Neural cell (in vitro differentiated cells): ENCODE measurements at regions not wholly inside any gene's neighbourhood (a gene's known extent, or its start where the extent isn't known, plus 50 kb on each side); places are given as distances from the start of the nearest gene placed in this dataset.

ENCODE experiments used
- H2AFZ ChIP-seq: fragments of 200-600, 300-800 bp; sonication (generic), shearing (Covaris generic); 2 replicates; pipeline ENCODE4 v1.6.0; 2014; ENCODE audit warnings: low read depth, mild to moderate bottlenecking, antibody characterized with exemption, low read length, moderate library complexity
- H3F3A ChIP-seq: fragments of 200-600 bp; shearing (Covaris generic); 2 replicates; pipeline ENCODE4 v1.6.1; 2016; ENCODE audit warnings: mild to moderate bottlenecking, moderate library complexity, mixed read lengths, antibody characterized with exemption, low read length; ENCODE audit not compliant: insufficient read depth, poor library complexity, severe bottlenecking
- H3K27ac ChIP-seq: fragments of 200-600, 300-800 bp; sonication (generic), shearing (Covaris generic); 2 replicates; pipeline ENCODE4 v1.5.1; 2014; ENCODE audit warnings: mild to moderate bottlenecking, low read length, moderate library complexity
- H3K27me3 ChIP-seq: fragments of 300-800, 200-600 bp; sonication (generic), shearing (Covaris generic); 2 replicates; pipeline ENCODE4 v1.6.0; 2014; ENCODE audit warnings: mild to moderate bottlenecking, low read depth, low read length, moderate library complexity; ENCODE audit not compliant: insufficient read depth
- H3K36me3 ChIP-seq: fragments of 300-800, 200-600 bp; sonication (generic), shearing (Covaris generic); 2 replicates; pipeline ENCODE4 v1.5.1; 2014; ENCODE audit warnings: mild to moderate bottlenecking, antibody characterized with exemption, low read length, moderate library complexity; ENCODE audit not compliant: insufficient read depth
- H3K4me2 ChIP-seq: fragments of 300-800, 200-600 bp; sonication (generic), shearing (Covaris generic); 2 replicates; pipeline ENCODE4 v1.6.0; 2014; ENCODE audit warnings: mild to moderate bottlenecking, low read length
- H3K4me3 ChIP-seq: fragments of 300-800, 200-600 bp; sonication (generic), shearing (Covaris generic); 2 replicates; pipeline ENCODE4 v1.5.1; 2014; ENCODE audit warnings: mild to moderate bottlenecking, low read length, moderate library complexity
- H3K79me2 ChIP-seq: fragments of 200-600 bp; shearing (Covaris generic); replicated peaks from 2 replicates; pipeline ENCODE4 v1.6.0; 2014; ENCODE audit warnings: mild to moderate bottlenecking, low read length, moderate library complexity; ENCODE audit not compliant: insufficient read depth
- H3K9ac ChIP-seq: fragments of 300-800, 200-600 bp; sonication (generic), shearing (Covaris generic); 2 replicates; pipeline ENCODE4 v1.6.1; 2016; ENCODE audit warnings: mild to moderate bottlenecking, low read length, mixed read lengths
- H3K9me2 ChIP-seq: fragments of 200-600 bp; shearing (Covaris generic); 2 replicates; pipeline ENCODE4 v1.6.1; 2016; ENCODE audit warnings: mild to moderate bottlenecking, low read length, mixed read lengths; ENCODE audit not compliant: insufficient read depth
- H3K9me3 ChIP-seq: fragments of 200-600, 300-800 bp; sonication (generic), shearing (Covaris generic); 2 replicates; pipeline ENCODE4 v1.6.1; 2016; ENCODE audit warnings: mild to moderate bottlenecking, mixed run types, low read length, moderate library complexity, mixed read lengths
- H4K20me1 ChIP-seq: fragments of 200-600 bp; shearing (Covaris generic); 2 replicates; pipeline ENCODE4 v1.6.1; 2016; ENCODE audit warnings: mild to moderate bottlenecking, mixed run types; ENCODE audit not compliant: insufficient read depth
- EP300 ChIP-seq: fragments of 450-650 bp; conservative IDR thresholded peaks from 2 replicates; pipeline ENCODE4 v1.6.1; 2014; ENCODE audit warnings: antibody characterized with exemption, mild to moderate bottlenecking, moderate library complexity; ENCODE audit not compliant: poor library complexity, severe bottlenecking
- EZH2 ChIP-seq: fragments of 200-600, 300-800 bp; shearing (Covaris generic), sonication (generic); IDR thresholded peaks from 2 replicates; pipeline ENCODE4 v1.6.1; 2014; ENCODE audit warnings: antibody characterized with exemption, low read length, borderline replicate concordance, mild to moderate bottlenecking; ENCODE audit not compliant: insufficient read depth, poor library complexity, severe bottlenecking
- MXI1 ChIP-seq: fragments of 450-650 bp; conservative IDR thresholded peaks from 2 replicates; pipeline ENCODE4 v1.6.1; 2014; ENCODE audit warnings: antibody characterized with exemption, mild to moderate bottlenecking; ENCODE audit not compliant: poor library complexity, severe bottlenecking
- POLR2AphosphoS5 ChIP-seq: IDR thresholded peaks from 2 replicates; pipeline ENCODE4 v1.6.1; 2012
- RAD21 ChIP-seq: fragments of 450-650 bp; conservative IDR thresholded peaks from 2 replicates; pipeline ENCODE4 v1.6.1; 2014; ENCODE audit warnings: antibody characterized with exemption, mild to moderate bottlenecking, moderate library complexity
- REST ChIP-seq: IDR thresholded peaks from 2 replicates; pipeline ENCODE4 v1.6.1; 2012; ENCODE audit warnings: borderline replicate concordance
- SMC3 ChIP-seq: fragments of 450-650 bp; conservative IDR thresholded peaks from 2 replicates; pipeline ENCODE4 v1.6.1; 2014; ENCODE audit warnings: antibody characterized with exemption, mild to moderate bottlenecking, moderate library complexity; ENCODE audit not compliant: poor library complexity
- TAF1 ChIP-seq: IDR thresholded peaks from 2 replicates; pipeline ENCODE4 v1.6.1; 2012; ENCODE audit warnings: low read depth
- TF ChIP-seq, protein P1 (sequence below): fragments of 450-650 bp; IDR thresholded peaks from 2 replicates; pipeline ENCODE4 v1.5.1; 2014; ENCODE audit warnings: antibody characterized with exemption, mild to moderate bottlenecking, moderate library complexity; ENCODE audit not compliant: poor library complexity, severe bottlenecking

- no peaks in the 10 kb centered on the region for H3K36me3 ChIP-seq
- H3K4me2 ChIP-seq, result no peak overlapping the region
- H3K27ac ChIP-seq, result no peak overlapping the region
- H3K9ac ChIP-seq, result no peak overlapping the region
- H3K4me3 ChIP-seq, result no peak overlapping the region
- no peak overlapping the region for H2AFZ ChIP-seq
- no peaks in the 10 kb centered on the region for H3K9me2 ChIP-seq
- TF ChIP-seq, protein P1, sequence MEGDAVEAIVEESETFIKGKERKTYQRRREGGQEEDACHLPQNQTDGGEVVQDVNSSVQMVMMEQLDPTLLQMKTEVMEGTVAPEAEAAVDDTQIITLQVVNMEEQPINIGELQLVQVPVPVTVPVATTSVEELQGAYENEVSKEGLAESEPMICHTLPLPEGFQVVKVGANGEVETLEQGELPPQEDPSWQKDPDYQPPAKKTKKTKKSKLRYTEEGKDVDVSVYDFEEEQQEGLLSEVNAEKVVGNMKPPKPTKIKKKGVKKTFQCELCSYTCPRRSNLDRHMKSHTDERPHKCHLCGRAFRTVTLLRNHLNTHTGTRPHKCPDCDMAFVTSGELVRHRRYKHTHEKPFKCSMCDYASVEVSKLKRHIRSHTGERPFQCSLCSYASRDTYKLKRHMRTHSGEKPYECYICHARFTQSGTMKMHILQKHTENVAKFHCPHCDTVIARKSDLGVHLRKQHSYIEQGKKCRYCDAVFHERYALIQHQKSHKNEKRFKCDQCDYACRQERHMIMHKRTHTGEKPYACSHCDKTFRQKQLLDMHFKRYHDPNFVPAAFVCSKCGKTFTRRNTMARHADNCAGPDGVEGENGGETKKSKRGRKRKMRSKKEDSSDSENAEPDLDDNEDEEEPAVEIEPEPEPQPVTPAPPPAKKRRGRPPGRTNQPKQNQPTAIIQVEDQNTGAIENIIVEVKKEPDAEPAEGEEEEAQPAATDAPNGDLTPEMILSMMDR, result no peak
- TF ChIP-seq POLR2AphosphoS5, result no peak
- no peak for TF ChIP-seq EZH2
- no peak for TF ChIP-seq SMC3
- TF ChIP-seq RAD21, result no peak
- TF ChIP-seq MXI1, result no peak
- no peak for TF ChIP-seq EP300
- no peak for TF ChIP-seq TAF1
- no peak for TF ChIP-seq REST
- H3K79me2 ChIP-seq, result no peaks in the 10 kb centered on the region
- no peaks in the 10 kb centered on the region for H4K20me1 ChIP-seq
- H3F3A ChIP-seq, result no peaks in the 10 kb centered on the region
- no peaks in the 10 kb centered on the region for H3K9me3 ChIP-seq
- H3K27me3 ChIP-seq, result no peaks in the 10 kb centered on the region
These were observed 662.0 kb upstream of the FRG1 start for GRCh38 chr4:189278597-189279165.

DNA sequence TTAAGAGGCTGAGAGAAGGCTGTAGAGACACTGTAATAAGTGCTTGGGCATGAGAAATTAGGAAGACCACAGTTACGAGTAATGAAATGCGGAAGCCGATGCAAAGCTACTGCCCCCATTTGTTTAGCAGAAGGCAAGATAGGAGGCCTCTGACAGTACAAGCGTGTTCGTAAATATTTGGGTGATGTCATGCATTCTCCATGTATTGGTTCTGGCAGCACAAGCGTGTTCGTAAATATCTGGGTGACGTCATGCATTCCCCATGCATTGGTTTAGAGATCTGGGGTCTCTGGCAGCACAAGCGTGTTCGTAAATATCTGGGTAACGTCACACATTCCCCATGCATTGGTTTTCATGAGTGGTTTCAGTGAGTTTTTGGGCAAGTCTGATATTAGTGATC lies 661.5 kb upstream of the FRG1 start:
- H3K4me2 ChIP-seq, result no peak overlapping the region
- TF ChIP-seq, protein P1, result no peak
- TF ChIP-seq EZH2 (no peak), RAD21 (no peak), SMC3 (no peak), POLR2AphosphoS5 (no peak), EP300 (no peak), MXI1 (no peak), REST (no peak), TAF1 (no peak)
- no peaks in the 10 kb centered on the region for H3F3A ChIP-seq
- no peak overlapping the region for H2AFZ ChIP-seq
- H3K27ac ChIP-seq, result no peak overlapping the region
- no peaks in the 10 kb centered on the region for H3K79me2 ChIP-seq
- H3K9me3 ChIP-seq, result no peaks in the 10 kb centered on the region
- no peaks in the 10 kb centered on the region for H3K27me3 ChIP-seq
- H3K36me3 ChIP-seq, result no peaks in the 10 kb centered on the region
- H3K9me2 ChIP-seq, result no peaks in the 10 kb centered on the region
- no peak overlapping the region for H3K4me3 ChIP-seq
- H3K9ac ChIP-seq, result no peak overlapping the region
- H4K20me1 ChIP-seq, result no peaks in the 10 kb centered on the region
